SU-DHL-6 (cell line): ENCODE measurements at regions not wholly inside any gene's neighbourhood (a gene's known extent, or its start where the extent isn't known, plus 50 kb on each side); places are given as distances from the start of the nearest gene placed in this dataset.

Experiments used
- H2AFZ ChIP-seq: fragments of 200-600 bp; sonication (generic); 2 replicates; pipeline ENCODE4 v1.6.1; 2014; ENCODE audit warnings: low read depth, mild to moderate bottlenecking, moderate library complexity, mixed read lengths, antibody characterized with exemption, low read length; ENCODE audit not compliant: severe bottlenecking
- H3F3A ChIP-seq: fragments of 200-600 bp; shearing (Covaris generic); 2 replicates; pipeline ENCODE4 v1.6.0; 2016; ENCODE audit warnings: antibody characterized with exemption, mild to moderate bottlenecking; ENCODE audit not compliant: insufficient read depth
- H3K27ac ChIP-seq: fragments of 200-600 bp; sonication (generic); 2 replicates; pipeline ENCODE4 v1.5.1; 2016; ENCODE audit warnings: low read depth, mild to moderate bottlenecking, low read length, moderate library complexity, mixed read lengths
- H3K27me3 ChIP-seq: fragments of 200-600 bp; sonication (generic), shearing (Covaris generic); 2 replicates; pipeline ENCODE4 v1.6.0; 2014; ENCODE audit warnings: mild to moderate bottlenecking, low read length
- H3K36me3 ChIP-seq: fragments of 200-600 bp; sonication (generic); 2 replicates; pipeline ENCODE4 v1.6.1; 2014; ENCODE audit warnings: mild to moderate bottlenecking, low read length, mixed read lengths
- H3K4me2 ChIP-seq: fragments of 300-600, 200-600 bp; shearing (Covaris generic), sonication (generic); 2 replicates; pipeline ENCODE4 v1.6.0; 2014; ENCODE audit warnings: low read length, low read depth, mild to moderate bottlenecking; ENCODE audit not compliant: poor library complexity, severe bottlenecking
- H3K4me3 ChIP-seq: fragments of 200-600 bp; sonication (generic); 2 replicates; pipeline ENCODE4 v1.5.1; 2014; ENCODE audit warnings: antibody characterized with exemption, low read length, mild to moderate bottlenecking, mixed read lengths; ENCODE audit not compliant: insufficient read depth, poor library complexity, severe bottlenecking
- H3K79me2 ChIP-seq: fragments of 200-600 bp; sonication (generic); 2 replicates; pipeline ENCODE4 v1.6.1; 2014; ENCODE audit warnings: mild to moderate bottlenecking, low read length, moderate library complexity; ENCODE audit not compliant: insufficient read depth
- H3K9ac ChIP-seq: fragments of 200-600 bp; sonication (generic); 2 replicates; pipeline ENCODE4 v1.7.0; 2014; ENCODE audit warnings: mild to moderate bottlenecking, low read length
- H3K9me2 ChIP-seq: fragments of 200-600 bp; sonication (generic); replicated peaks from 2 replicates; pipeline ENCODE4 v1.6.1; 2014; ENCODE audit warnings: low read length; ENCODE audit not compliant: insufficient read depth
- H3K9me3 ChIP-seq: fragments of 200-600 bp; sonication (generic); 2 replicates; pipeline ENCODE4 v1.6.1; 2014; ENCODE audit warnings: low read length, mixed read lengths; ENCODE audit not compliant: insufficient read depth
- H4K20me1 ChIP-seq: fragments of 200-600 bp; sonication (generic); 2 replicates; pipeline ENCODE4 v1.6.1; 2014; ENCODE audit warnings: low read depth, mild to moderate bottlenecking, antibody characterized with exemption, low read length, moderate library complexity, mixed read lengths
- EZH2phosphoT487 ChIP-seq: fragments of 200-600 bp; sonication (generic), shearing (Covaris generic); conservative IDR thresholded peaks from 2 replicates; pipeline ENCODE4 v1.6.1; 2018; ENCODE audit warnings: mild to moderate bottlenecking, antibody characterized with exemption, low read length, moderate library complexity, mixed read lengths
- TF ChIP-seq, protein P1 (sequence below): fragments of 200-600 bp; sonication (generic); IDR thresholded peaks from one replicate; pipeline ENCODE4 v1.5.1; 2017; ENCODE audit warnings: antibody characterized with exemption, mild to moderate bottlenecking, low read length, moderate library complexity; ENCODE audit not compliant: insufficient read depth, poor library complexity, severe bottlenecking

DNA sequence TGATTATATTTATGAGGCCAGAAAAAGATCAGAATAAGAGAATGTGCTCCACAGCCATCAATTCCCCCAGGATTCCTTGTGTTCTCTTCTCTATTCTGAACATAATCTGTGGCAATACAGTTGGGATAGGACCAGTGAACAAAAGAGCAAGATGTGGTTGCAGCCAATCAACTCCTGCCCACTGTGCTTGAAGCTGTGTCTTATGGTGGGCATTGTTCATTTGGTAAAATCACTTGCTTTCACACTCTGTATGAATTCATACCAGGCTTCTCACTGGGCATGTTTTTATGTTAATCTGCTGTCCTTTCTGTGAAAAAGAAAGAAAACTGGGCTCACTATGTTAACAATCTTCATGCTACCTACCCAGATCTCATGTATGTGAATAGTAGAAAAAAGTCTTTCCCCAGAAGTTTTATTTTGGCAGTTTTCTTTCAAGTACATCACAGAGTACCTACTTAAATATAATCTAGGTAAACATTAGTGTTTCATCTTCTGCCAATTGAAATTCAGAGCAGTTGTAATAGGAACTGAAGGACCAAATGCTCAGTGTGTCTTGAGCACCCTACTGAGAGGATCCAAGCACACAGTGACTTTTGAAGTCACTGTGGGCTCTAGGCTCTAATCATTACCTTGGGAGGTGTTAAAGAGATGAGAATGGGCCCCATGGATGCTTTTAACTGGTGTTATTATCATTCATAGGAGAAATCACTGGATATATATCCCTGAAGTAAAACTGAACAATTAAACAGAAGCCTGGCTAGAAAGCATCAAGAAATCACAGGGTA is 429.2 kb upstream of the TRAM1L1 start:
- Histone ChIP-seq H3K4me2 (no peak overlapping the region), H3K4me3 (no peak overlapping the region), H3F3A (no peaks in the 10 kb centered on the region), H2AFZ (no peak overlapping the region), H3K9ac (no peak overlapping the region), H3K79me2 (no peaks in the 10 kb centered on the region), H3K27me3 (no peaks in the 10 kb centered on the region), H3K9me3 (no peaks in the 10 kb centered on the region), H3K9me2 (no peaks in the 10 kb centered on the region), H3K36me3 (no peaks in the 10 kb centered on the region), H4K20me1 (no peaks in the 10 kb centered on the region), H3K27ac (no peak overlapping the region)
- TF ChIP-seq EZH2phosphoT487: no peak
- TF ChIP-seq, protein P1, sequence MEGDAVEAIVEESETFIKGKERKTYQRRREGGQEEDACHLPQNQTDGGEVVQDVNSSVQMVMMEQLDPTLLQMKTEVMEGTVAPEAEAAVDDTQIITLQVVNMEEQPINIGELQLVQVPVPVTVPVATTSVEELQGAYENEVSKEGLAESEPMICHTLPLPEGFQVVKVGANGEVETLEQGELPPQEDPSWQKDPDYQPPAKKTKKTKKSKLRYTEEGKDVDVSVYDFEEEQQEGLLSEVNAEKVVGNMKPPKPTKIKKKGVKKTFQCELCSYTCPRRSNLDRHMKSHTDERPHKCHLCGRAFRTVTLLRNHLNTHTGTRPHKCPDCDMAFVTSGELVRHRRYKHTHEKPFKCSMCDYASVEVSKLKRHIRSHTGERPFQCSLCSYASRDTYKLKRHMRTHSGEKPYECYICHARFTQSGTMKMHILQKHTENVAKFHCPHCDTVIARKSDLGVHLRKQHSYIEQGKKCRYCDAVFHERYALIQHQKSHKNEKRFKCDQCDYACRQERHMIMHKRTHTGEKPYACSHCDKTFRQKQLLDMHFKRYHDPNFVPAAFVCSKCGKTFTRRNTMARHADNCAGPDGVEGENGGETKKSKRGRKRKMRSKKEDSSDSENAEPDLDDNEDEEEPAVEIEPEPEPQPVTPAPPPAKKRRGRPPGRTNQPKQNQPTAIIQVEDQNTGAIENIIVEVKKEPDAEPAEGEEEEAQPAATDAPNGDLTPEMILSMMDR: no peak

DNA sequence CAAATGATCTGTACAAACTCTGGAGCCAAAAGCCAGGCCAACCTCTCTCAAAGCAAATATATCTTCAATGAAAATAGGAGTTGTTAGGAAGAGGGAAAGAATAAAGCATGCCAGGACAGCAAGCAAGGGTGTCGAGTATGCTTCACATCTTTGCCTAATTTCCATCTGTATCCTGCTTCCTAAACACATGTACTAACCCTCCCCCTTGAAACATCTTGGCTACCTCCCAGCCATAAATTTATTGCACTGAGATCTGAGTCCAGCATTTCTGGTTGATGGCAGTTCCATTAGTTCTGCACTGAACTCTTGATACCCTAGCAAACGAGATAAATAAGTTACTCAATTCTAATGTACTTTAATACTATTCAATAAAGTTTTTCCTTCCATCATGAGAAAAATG is 430.5 kb upstream of the TRAM1L1 start:
- Histone ChIP-seq H4K20me1 (no peaks in the 10 kb centered on the region), H3F3A (no peaks in the 10 kb centered on the region), H3K27me3 (no peaks in the 10 kb centered on the region), H3K9me3 (no peaks in the 10 kb centered on the region), H3K4me2 (no peak overlapping the region), H3K36me3 (no peaks in the 10 kb centered on the region), H3K79me2 (no peaks in the 10 kb centered on the region), H3K9ac (no peak overlapping the region), H3K4me3 (no peak overlapping the region), H3K27ac (no peak overlapping the region), H2AFZ (no peak overlapping the region), H3K9me2 (no peaks in the 10 kb centered on the region)
- TF ChIP-seq, protein P1: no peak
- TF ChIP-seq EZH2phosphoT487: no peak

DNA sequence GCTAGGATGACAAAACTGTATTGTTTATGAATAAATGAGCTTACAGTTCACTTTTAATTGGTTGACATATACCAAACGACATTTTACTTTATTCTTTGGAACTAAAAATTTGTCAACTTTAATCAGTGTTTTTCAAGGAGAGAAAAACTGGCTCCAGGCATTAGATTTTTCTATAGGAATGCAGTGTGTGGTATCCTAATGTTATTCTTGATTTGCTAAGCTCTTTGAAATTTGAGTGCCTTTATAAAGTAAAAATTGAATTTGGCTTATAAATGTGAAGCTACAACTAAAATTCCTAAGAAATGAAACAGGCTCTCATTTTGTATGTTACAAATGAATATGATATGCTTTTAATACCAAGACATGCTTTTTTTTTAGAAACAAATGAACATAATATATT is 442.2 kb upstream of the TRAM1L1 start:
- Histone ChIP-seq H3K4me3 (no peak overlapping the region), H3K27ac (no peak overlapping the region), H2AFZ (no peak overlapping the region), H3K79me2 (no peaks in the 10 kb centered on the region), H3K9me3 (no peaks in the 10 kb centered on the region), H3K9me2 (no peaks in the 10 kb centered on the region), H3K9ac (no peak overlapping the region), H3K4me2 (no peak overlapping the region), H3F3A (no peaks in the 10 kb centered on the region), H3K36me3 (no peaks in the 10 kb centered on the region), H3K27me3 (no peaks in the 10 kb centered on the region), H4K20me1 (no peaks in the 10 kb centered on the region)
- TF ChIP-seq, protein P1: no peak
- TF ChIP-seq EZH2phosphoT487: no peak
